SK-N-SH treated with all-trans-retinoic acid at 6 μM for 48 hours (cell line): ENCODE measurements at regions not wholly inside any gene's neighbourhood (a gene's known extent, or its start where the extent isn't known, plus 50 kb on each side); places are given as distances from the start of the nearest gene placed in this dataset.

Experiments used
- ATAC-seq: fragments of 200-7000 bp; cut with Tn5 transposase; 3 replicates; pipeline ENCODE4 v1.9.1; 2020; ENCODE audit warnings: mild to moderate bottlenecking, moderate library complexity
- ARNTL ChIP-seq: fragments of 450-650 bp; formaldehyde crosslinking; IDR thresholded peaks from 2 replicates; pipeline ENCODE4 v1.5.0; 2020; ENCODE audit warnings: low read depth, mild to moderate bottlenecking, moderate library complexity, borderline replicate concordance
- BACH2 ChIP-seq: fragments of 250-450 bp; sonication (Bioruptor Pico); IDR thresholded peaks from 2 replicates; pipeline ENCODE4 v1.9.0; 2021; ENCODE audit warnings: mild to moderate bottlenecking, borderline replicate concordance
- CREB5 ChIP-seq: fragments of 250-450 bp; sonication (Bioruptor Pico); IDR thresholded peaks from 2 replicates; pipeline ENCODE4 v1.5.1; 2020; ENCODE audit warnings: low read depth, mild to moderate bottlenecking, moderate library complexity
- CSDC2 ChIP-seq: fragments of 250-450 bp; sonication (Bioruptor Pico); IDR thresholded peaks from 2 replicates; pipeline ENCODE4 v1.5.0; 2020; ENCODE audit warnings: mild to moderate bottlenecking, moderate library complexity
- CSRNP3 ChIP-seq: fragments of 250-450 bp; sonication (Bioruptor Pico); IDR thresholded peaks from 2 replicates; pipeline ENCODE4 v1.5.1; 2021; ENCODE audit warnings: mild to moderate bottlenecking, moderate library complexity
- GLIS3 ChIP-seq: fragments of 250-450 bp; sonication (Bioruptor Pico); IDR thresholded peaks from 2 replicates; pipeline ENCODE4 v1.5.0; 2020; ENCODE audit warnings: mild to moderate bottlenecking, moderate library complexity
- ISL1 ChIP-seq: fragments of 250-450 bp; sonication (Bioruptor Pico); IDR thresholded peaks from 2 replicates; pipeline ENCODE4 v2.1.2; 2022; ENCODE audit warnings: mild to moderate bottlenecking, moderate library complexity
- OSR1 ChIP-seq: fragments of 250-450 bp; sonication (Bioruptor Pico); IDR thresholded peaks from 2 replicates; pipeline ENCODE4 v1.8.0; 2022; ENCODE audit warnings: moderate library complexity, mild to moderate bottlenecking, inconsistent platforms
- PATZ1 ChIP-seq: fragments of 250-450 bp; sonication (Bioruptor Pico); IDR thresholded peaks from 2 replicates; pipeline ENCODE4 v1.8.0; 2020; ENCODE audit warnings: mild to moderate bottlenecking, moderate library complexity, borderline replicate concordance
- POU6F1 ChIP-seq: fragments of 250-450 bp; sonication (Bioruptor Pico); IDR thresholded peaks from 2 replicates; pipeline ENCODE4 v1.8.0; 2021; ENCODE audit warnings: low read depth, mild to moderate bottlenecking, moderate library complexity, borderline replicate concordance
- PPARA ChIP-seq: fragments of 250-450 bp; sonication (Bioruptor Pico); IDR thresholded peaks from 2 replicates; pipeline ENCODE4 v1.5.0; 2020; ENCODE audit warnings: mild to moderate bottlenecking, borderline replicate concordance
- RARB ChIP-seq: fragments of 250-450 bp; sonication (Bioruptor Pico); IDR thresholded peaks from 2 replicates; pipeline ENCODE4 v1.8.0; 2021; ENCODE audit warnings: mild to moderate bottlenecking, moderate library complexity
- SNAI2 ChIP-seq: fragments of 250-450 bp; sonication (Bioruptor Pico); IDR thresholded peaks from 2 replicates; pipeline ENCODE4 v1.5.0; 2020; ENCODE audit warnings: mild to moderate bottlenecking, moderate library complexity
- TOX ChIP-seq: fragments of 250-450 bp; sonication (Bioruptor Pico); IDR thresholded peaks from 2 replicates; pipeline ENCODE4 v1.8.0; 2021; ENCODE audit warnings: mild to moderate bottlenecking, moderate library complexity, borderline replicate concordance
- TSHZ2 ChIP-seq: fragments of 250-450 bp; sonication (Bioruptor Pico); IDR thresholded peaks from 2 replicates; pipeline ENCODE4 v1.5.0; 2020; ENCODE audit warnings: mild to moderate bottlenecking, moderate library complexity
- ZC3H10 ChIP-seq: fragments of 250-450 bp; sonication (Bioruptor Pico); IDR thresholded peaks from 2 replicates; pipeline ENCODE4 v1.5.1; 2021; ENCODE audit warnings: mild to moderate bottlenecking, moderate library complexity
- ZFP3 ChIP-seq: fragments of 250-450 bp; sonication (Bioruptor Pico); IDR thresholded peaks from 2 replicates; pipeline ENCODE4 v1.5.0; 2020; ENCODE audit warnings: mild to moderate bottlenecking, moderate library complexity
- ZFP30 ChIP-seq: fragments of 450-650 bp; formaldehyde crosslinking; IDR thresholded peaks from 2 replicates; pipeline ENCODE4 v1.5.0; 2022; ENCODE audit warnings: mild to moderate bottlenecking, moderate library complexity
- ZNF565 ChIP-seq: fragments of 450-650 bp; formaldehyde crosslinking; conservative IDR thresholded peaks from 2 replicates; pipeline ENCODE4 v1.5.0; 2020; ENCODE audit warnings: low read depth, mild to moderate bottlenecking, moderate library complexity
- ZNF70 ChIP-seq: fragments of 450-650 bp; formaldehyde crosslinking; IDR thresholded peaks from 2 replicates; pipeline ENCODE4 v1.5.0; 2020; ENCODE audit warnings: mild to moderate bottlenecking, moderate library complexity
- ZNF8 ChIP-seq: fragments of 450-650 bp; formaldehyde crosslinking; IDR thresholded peaks from 2 replicates; pipeline ENCODE4 v1.5.0; 2020; ENCODE audit warnings: mild to moderate bottlenecking, moderate library complexity

- no peak for TF ChIP-seq CSRNP3
- no peak for TF ChIP-seq ZNF565 (CRISPR knock-in tag)
- TF ChIP-seq ZNF8 (CRISPR knock-in tag), result no peak
- no peak for TF ChIP-seq SNAI2 (CRISPR knock-in tag)
Observed at GRCh38 chr3:72555714-72556113, 292.5 kb downstream of the SHQ1 start (continued).

GRCh38 chr3:72554689-72555088 lies 293.6 kb downstream of the SHQ1 start:
- no peak for TF ChIP-seq ZNF565 (CRISPR knock-in tag)
- TF ChIP-seq SNAI2 (CRISPR knock-in tag), result no peak
- TF ChIP-seq ZC3H10 (CRISPR knock-in tag), result no peak
- no peak for TF ChIP-seq TOX (CRISPR knock-in tag)
- TF ChIP-seq TSHZ2 (CRISPR knock-in tag), result no peak
- TF ChIP-seq ZFP30 (CRISPR knock-in tag), result no peak
- no peak for TF ChIP-seq CSDC2 (CRISPR knock-in tag)
- no peak for TF ChIP-seq POU6F1
- no peak for TF ChIP-seq GLIS3 (CRISPR knock-in tag)
- TF ChIP-seq ISL1, result no peak
- no peak for TF ChIP-seq CREB5 (CRISPR knock-in tag)
- TF ChIP-seq ARNTL (CRISPR knock-in tag), result no peak
- no peak for TF ChIP-seq PPARA
- no peak for TF ChIP-seq ZNF70 (CRISPR knock-in tag)
- TF ChIP-seq ZNF8 (CRISPR knock-in tag), result no peak
- ATAC-seq, result no peak

GRCh38 chr3:72553298-72553697 lies 294.9 kb downstream of the SHQ1 start:
- no peak for ATAC-seq
- TF ChIP-seq ZFP3 (no peak), BACH2 (CRISPR knock-in tag) (no peak), CSDC2 (CRISPR knock-in tag) (no peak), ZNF70 (CRISPR knock-in tag) (no peak), ISL1 (no peak), OSR1 (no peak), RARB (CRISPR knock-in tag) (no peak), GLIS3 (CRISPR knock-in tag) (no peak), SNAI2 (CRISPR knock-in tag) (no peak), CSRNP3 (no peak), PATZ1 (CRISPR knock-in tag) (no peak), ARNTL (CRISPR knock-in tag) (no peak), TSHZ2 (CRISPR knock-in tag) (no peak), ZC3H10 (CRISPR knock-in tag) (no peak)
